ENCODE measurements at regions not wholly inside any gene's neighbourhood (a gene's known extent, or its start where the extent isn't known, plus 50 kb on each side); places are given as distances from the start of the nearest gene placed in this dataset.

DNA sequence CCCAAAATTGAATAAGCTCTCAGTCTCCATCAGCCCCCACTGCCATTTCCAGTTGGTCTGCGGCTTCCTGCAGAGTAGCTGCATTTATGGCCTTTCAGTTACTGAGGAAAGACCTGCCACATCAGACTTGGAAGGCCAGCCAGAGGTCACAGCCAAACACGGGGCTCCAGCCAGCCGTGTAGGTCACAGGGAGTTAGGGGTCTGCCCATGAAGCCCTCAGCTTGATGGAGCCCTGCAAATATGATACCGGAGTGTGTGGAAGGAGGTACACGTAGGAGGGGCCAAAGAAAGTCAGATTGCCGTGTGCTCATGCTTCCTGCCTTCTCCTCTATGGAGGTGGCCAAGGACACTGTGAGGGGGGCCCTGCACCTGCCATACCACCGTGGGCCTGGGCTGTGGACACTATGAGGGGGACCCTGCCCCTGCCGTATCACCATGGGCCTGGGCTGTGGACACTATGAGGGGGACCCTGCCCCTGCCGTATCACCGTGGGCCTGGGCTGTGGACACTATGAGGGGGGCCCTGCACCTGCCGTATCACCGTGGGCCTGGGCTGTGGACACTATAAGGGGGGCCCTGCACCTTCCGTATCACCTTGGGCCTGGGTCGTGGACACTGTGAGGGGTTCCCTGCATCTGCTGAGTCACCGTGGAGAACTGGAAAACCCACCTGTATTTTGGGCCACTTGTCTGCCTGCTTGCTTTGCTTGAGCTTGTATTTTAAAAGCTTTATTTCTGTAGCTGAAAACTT lies 335.7 kb upstream of the SHH start:
- no peak for DNase-seq

DNA sequence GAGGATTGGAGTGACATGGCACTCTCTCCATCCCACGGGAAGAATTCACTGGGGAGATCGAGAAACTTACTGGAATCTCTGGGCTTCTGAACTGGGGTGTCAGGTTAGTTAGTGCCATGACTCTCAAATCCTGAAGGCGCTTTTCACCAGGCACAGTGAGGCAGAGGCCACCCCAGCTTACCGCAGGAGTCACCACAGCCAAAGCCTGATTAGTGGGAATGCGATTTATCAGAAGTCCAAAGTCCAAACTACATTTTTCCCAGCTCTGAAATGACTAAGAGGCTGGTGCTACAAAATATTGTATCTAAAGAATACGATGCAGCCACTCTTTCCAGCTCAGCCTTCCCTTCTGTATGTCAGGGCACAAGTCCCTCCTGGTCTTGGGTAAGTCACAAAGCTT lies 334.8 kb upstream of the SHH start:
- DNase-seq: no peak

DNA sequence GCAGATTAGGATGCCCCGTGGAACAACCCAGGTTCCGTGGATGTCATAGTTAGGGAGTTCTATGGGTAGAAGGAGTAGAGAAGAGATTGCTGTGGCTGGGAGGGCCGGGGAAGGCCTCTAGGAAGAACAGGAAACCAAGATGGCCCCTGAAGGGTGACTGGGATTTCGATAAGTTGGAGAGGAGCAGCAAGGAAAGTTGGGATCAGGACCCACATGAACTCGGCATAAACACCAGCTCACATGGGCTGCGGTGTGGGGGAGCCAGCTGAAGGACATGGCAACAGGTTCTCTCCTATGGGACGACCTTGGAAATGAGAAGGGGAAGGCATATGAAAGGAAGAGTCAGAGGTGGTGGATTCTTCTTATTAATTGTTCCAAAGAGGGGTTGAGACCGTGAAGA lies 333.7 kb upstream of the SHH start:
- no peak for DNase-seq

DNA sequence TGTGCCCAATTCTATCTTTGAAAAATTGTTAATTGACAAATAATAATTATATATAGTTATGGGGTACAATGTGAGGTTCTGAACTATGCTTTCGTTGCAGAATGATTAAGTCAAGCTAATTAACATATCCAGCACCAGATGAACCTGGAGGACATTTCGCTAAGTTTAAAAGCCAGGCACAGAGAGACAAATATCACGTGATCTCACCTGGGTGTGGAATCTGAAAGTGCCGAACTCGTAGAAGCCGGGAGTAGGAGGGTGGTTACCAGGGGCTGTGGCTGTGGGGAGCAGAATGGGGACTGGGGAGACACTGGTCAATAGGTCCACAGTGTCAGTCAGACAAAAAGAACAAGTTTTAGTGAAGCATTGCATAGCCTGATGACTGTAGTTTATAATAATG lies 332.9 kb upstream of the SHH start:
- DNase-seq: no peak

DNA sequence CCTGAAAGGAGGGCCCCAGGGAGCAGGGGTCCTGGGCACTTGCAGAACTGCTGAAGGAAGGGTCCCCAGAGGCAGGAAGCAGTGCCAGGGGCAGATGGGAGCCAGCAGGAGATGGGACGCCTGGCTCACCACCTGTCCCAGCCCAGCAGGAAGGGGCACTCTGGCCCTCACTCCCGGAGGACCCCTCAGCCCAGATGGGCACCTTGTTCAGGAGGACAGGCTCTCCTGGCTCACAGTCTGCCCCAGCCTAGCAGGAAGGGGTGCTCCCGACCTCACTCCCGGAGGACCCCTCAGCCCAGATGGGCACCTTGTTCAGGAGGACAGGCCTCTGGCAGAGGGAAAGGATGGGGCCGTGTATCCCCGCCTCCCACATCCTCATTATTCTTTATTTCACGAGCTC lies 331.4 kb upstream of the SHH start:
- no peak for DNase-seq

DNA sequence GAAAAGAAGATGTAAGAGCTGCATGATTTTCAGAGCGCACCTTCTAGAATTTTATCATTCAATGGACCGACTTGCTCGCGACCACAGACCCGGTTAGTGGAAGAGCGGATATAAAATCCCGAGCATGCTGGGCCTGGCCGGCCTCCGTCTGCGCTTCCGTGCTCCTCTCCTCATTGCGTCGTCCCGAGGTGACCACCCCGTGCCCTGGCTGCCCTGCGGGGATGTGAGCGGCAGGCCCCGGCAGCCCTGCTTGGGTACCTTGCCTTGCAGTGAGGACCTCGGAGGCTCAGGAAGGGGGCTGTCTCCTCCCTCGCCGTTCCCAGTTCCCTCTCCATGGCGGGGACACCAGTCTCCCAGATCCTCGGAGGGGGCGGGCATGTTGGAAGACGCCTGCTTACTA lies 330.9 kb upstream of the SHH start:
- DNase-seq: no peak

DNA sequence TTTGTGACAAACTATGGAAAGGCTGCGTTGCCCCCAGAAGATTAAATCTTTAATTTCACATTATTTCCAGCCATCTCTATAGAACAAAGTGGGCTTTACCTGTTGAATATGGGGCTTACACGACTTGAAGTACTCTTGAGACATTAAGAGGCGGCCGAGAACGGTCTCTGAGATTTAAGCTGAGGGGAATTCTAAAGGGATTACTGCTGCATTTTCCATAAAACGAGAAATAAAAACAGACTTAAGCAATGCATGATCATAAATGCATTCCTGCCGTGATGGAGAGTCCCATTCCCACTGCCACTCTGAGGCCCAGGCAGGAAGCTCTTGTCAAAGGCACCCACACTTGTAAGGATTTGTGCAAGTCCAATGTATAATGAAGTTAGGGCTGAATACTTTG lies 329.7 kb upstream of the SHH start:
- no peak for DNase-seq

DNA sequence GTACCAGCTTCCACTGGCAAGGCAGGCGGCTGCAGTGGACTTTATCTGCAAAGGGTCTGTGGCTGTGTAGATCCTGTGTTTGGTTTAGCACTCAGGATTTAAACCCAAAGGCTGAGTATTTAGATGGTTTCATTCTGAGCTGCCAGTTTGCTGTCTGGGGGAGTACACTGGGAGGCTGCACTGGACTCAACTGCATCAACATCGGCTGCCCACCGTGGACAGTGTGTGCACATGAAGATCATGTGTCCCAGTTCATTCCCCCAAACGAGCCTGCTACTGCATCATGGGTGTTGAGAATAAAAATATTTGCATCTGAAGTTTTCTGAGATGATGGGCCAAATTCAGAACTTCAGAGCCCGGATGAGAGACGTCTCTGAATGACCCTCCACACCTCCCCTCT lies 328.6 kb upstream of the SHH start:
- DNase-seq: no peak

DNA sequence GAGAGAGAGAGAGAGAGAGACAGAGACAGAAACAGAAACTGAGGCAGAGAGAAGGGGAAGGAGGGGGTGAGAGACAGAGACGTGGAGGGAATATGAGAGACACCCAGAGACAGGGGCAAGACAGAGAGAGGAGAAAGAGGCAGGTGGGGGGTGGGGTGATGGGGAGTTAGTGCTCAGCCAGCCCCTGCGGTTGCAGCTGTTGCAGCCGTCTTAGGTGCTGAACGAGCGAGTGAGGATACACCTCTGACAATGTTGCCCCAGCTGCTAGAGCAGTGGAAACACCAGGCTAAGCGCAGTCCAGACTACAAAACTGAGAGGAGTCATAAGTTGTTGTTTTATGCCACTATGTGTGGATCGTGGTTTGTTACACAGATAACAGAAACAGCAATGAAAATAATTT lies 328.2 kb upstream of the SHH start:
- DNase-seq: no peak

DNA sequence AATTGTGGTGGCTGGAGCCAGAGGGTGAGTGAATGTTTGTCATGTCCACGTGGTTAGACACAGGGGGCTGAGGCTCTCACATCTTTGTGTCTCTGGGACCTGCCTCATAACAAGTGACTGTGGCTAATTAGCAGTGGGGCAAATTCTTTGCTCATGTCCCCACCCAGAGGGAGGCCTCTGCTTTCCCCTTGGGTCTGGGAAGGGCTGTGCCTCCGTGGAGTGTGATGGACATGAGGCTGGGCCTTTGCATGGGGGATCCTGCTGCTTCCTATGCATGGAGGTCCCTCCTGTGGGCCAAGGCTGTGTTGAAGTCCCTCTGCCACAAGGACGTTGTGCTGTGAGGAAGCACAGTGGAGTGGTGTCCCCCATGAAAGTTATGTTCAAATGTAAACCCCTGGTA lies 327.4 kb upstream of the SHH start:
- DNase-seq: no peak

DNA sequence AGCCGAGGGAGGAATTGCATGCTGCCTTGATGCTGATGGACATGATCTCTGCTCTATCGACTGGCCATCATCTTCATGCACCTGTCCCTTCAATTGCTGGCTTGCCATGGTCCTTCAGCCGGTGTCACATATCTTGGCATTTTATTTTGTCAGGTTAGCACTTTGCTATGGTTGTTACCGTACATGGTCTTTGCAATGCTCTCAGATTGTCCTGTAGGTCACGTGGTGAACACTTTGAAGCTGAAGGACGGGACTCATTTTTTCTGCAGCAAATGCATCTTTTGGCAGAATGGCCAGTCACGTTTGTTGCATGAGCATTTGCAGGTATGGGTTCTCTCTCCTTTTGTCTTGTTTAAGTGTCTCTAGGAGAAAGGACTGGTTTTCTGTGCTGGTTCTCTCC lies 326.8 kb upstream of the SHH start:
- no peak for DNase-seq

DNA sequence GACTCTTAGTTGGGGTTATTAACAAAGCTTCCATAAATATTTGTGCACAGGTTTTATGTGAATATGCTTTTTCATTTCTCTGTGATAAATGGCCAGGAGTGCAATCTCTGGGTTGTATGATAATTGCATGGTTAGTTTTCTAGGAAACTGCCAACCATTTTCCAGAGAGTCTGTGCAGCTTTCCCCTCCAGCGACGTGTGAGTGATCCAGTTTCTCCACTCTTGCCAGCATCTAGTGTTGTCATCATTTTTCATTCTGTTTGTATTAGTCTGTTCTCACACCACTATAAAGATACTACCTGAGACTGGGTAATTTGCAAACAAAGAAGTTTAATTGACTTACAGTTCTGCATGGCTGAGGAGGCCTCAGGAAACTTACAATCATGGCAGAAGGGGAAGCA lies 319.6 kb upstream of the SHH start:
- DNase-seq: no peak

DNA sequence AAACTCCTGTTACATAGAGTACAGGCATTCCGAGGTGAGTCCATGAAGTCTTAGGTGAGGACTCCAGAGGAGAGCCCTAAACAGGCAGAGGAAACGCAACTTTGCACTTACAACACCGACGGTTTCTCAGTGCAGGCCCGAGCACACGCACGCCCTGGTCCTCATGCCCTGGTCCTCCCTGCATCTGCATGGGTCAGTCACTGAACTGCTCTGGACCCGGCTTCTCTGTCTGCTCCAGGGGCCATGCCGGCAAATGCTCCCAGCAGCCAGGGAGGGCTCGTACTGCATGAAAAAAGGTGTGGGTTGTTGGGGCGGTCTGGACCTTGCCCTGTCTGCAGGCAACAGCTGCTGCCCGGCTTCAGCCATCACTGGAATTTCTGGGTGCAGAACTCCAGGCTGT lies 317.3 kb upstream of the SHH start:
- DNase-seq: no peak

DNA sequence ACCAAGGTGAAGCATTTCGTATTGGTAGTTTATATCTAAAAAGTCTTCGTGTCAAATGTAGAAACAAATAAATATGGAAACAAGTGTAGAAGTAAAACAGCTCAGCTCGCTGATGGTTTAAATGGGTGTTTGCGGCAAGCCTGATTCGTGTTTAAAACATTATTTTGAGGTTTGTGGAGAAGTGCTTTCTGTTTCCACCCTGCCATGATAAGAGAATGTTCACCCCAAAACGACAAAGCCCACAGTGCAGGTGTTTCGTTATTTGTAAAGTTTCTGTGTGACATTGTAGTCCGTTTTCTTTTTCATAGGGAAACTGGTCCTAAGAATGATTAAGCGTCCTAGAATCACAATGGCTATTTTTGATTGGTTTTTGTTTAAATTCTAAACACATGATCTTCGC lies 316.2 kb upstream of the SHH start:
- DNase-seq: no peak

DNA sequence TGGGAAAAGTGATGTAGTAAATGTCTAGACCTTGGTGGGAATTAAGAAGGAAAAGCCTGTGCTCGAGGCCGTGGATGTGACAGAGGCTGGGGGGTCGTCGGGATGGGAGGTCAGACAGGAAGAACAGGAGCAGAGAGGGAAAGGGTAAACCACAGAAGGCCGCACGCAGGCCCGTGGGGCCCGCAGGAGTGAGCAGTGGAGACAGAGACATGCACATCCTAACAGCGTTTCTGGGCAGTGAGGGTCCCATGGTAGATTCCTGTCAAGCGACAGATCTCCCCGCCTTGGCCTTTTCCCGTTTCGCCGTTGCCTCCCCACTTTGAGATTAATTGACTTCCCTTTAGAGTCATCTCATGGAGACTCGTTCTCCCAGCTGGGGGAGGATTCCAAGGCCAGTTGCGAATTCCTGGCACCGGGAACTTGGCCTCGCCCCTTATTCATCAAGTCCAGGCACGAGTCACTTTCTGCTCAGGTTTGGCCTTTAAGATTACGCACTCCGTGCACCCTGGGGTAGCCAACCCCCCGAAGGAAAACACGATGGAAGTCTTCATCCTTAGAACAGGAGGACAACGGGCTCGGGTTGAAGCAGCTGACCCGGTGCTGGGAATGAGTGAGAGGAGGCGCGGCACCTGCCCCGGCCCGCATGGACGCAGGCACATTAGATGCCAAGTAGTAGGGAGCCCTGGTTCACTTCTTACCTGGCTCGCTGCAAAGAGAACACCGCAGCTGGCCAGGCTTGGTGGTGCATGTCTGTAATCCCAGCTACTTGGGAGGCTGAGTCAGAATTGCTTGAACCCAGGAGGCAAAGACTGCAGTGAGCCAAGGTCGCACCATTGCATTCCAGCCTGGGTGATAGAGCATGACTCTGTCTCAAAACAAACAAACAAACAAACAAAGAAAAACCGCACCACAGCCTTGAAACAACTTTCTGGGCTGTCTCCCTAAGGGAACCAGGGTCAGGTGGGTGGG lies 315.2 kb upstream of the SHH start:
- DNase-seq: no peak

DNA sequence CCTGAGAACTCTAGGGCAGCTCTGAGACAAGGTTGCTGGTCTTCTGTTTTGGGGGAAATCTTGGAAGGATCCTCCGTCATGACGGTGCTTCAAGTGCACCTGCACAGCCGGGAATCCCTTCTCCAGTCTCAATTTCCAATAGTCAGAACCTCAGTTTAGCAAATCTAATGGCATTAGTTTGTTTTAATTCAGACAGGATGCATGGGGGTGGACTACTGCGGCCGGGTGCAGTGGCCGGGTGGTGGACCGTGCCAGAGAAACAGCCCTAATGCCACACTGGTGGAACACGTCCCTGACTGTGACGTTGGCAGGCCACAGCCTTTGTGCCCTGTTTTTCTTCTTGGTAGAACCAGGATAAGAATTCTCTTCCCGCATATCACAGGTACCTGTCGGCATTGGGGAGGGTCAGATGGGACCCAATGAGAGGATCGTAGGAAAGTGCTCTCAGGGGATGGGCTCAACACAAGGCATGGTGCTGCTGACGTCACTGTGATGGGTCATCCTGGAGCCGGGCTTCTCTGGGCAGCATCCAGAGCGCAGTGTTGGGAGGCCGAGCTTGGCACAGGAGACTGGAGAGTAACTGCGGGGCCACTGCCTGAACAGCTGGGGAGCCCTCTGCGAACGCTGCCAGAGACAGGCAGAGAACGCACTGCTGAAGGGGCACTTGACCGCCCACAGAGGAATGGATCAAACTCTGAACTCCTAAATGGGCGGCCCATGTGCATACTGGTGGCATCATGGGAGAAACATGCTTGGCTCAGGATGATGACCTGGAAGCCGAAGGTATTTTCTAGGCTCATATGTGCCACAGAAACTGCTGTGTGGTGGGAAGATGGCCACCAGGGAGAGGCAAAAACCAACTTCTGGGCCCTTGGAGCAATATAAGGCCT lies 313.8 kb upstream of the SHH start:
- no peak for DNase-seq

DNA sequence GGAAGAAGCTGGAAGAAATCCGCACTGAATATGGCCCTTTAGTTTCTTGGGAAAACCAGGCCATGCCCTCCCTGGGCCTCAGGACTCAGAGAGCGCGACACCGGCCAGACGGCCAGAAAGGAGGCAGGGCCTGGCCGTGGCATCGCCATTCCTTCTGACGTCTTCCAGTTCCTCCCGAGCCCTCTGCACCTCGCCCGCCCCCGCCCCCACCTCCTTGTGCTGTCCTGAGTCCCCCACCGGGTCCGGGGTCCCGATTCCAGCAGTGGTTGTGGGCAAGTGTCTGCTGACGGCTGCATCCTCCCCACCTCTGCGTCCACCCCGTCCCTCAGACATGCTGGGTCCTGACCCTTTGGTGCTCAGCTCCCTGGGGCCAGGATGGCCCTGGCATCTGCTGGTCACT lies 312.1 kb upstream of the SHH start:
- DNase-seq: no peak

DNA sequence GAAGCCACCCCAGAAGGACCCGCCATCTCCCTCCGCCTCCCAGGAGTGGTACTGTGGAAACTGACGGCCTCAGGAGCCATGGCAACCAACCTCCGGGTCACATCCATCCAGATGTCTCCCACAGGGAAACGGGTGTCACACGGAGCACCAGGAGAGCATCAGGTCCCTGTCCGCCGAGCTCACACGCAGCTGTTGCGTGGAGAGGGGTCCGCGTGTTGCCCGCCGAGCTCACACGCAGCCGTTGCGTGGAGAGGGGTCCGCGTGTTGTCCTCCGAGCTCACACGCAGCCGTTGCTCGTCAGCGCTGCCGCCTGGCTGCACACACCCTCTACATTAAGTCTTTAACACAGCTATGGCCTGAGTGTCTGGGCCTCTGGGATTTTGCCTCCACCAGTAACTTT lies 311.1 kb upstream of the SHH start:
- no peak for DNase-seq

DNA sequence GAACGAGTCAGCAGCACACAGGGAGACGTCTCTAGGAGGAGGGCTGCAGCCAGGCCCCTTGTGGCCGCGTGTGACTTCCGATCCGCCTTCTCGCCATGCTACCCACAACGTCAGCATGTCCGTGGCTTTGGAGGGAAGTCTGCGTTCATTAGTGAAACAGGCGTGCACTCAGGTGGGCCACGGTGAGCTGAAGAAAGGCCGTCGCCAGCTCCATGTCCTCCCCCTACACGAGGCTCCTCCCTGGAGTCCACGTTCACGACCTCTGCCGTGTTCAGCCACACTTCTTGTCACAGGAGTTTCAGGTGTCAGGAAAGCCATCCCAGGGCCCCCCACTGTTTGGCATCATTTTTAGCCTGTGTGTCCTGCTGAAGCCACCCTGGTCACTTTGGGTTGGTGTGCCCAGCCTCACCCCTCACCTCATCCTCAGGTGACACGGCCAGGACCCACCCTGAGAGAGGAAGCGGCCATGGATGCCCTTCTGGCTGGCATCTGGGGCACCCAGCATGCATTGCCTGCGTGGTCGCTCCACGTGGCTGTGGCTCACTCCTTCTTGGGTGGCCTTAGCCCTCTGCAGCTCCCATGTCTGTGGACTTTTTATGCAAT lies 310.6 kb upstream of the SHH start:
- DNase-seq: no peak

DNA sequence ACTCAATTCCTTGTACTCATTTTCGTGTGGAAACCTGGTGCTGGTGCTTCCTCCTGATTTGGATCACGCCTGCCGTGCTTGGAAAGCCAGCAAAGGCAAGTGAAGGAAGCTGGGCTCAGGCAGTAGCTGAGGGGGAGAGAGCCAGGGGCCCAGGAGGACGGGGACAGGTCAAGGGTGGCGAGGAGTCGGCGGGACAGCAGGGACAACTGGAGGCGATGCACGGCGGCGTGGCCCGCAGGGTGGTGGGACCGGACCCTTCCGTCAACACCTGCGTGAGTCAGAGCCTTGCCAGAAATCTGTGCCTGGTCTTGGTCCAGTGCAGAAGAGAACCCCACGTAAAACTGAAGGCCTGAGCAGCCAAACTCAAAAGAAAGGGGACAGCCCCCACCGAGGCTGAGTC lies 309.7 kb upstream of the SHH start:
- DNase-seq: no peak

DNA sequence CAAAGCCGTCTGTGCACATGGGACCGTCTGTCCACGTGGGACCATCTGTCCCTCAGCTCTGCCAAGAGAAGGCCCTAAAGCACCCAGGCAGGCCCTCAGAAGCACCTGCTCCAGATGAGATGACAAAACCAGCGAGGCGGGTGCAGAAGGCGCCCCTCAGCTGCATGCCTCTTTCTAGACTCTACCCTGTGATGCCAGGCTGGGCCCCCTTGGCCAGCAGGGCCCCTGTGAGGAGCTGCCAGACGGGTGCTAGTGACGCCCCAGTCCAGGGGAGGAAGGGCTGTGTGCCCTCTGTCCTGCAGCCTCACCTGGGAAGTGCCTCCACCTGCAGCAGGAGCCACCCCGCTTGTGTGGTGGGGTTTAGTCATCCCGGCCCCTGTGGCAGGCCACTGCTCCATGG lies 309.2 kb upstream of the SHH start:
- DNase-seq: no peak

DNA sequence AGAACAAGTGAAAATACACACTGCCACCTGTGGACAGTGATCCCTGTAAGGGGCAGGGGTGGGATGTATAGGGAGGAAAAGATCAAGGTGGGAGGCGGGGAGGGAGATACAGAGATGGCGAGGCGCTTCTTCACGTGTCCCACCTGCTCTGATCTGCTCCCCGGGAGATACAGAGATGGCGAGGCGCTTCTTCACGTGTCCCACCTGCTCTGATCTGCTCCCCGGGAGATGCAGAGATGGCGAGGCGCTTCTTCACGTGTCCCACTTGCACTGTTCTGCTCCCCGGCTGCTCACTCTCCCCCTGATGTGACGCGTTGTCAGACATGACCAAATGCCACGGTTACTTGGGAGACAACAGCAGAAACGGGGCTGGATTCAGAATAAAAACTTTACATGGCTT lies 308.3 kb upstream of the SHH start:
- no peak for DNase-seq

DNA sequence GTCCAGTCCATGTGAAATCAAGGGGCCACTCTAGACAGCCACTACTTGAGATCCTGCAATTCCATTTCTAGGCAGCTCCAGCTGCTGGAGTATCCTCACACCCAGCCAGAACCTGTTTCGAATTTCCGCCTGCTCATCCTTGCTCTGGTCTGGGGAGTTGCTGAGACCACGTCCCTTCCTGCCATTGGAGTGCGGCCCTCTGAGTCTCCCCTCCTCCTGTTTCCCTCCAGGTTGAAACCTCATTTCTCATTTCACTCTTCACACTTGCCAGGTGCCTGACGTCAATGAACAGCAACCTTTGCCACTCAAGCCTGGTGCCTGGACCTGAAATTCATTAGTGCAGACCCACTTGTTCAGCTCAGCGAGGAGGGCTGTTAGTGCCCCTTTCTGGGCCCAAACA lies 307.5 kb upstream of the SHH start:
- no peak for DNase-seq

Data from MV-4-11 (cell line).